ENCODE measurements at regions not wholly inside any gene's neighbourhood (a gene's known extent, or its start where the extent isn't known, plus 50 kb on each side); places are given as distances from the start of the nearest gene placed in this dataset.

- no peak overlapping the region for H3K4me3 ChIP-seq
- no peaks in the 10 kb centered on the region for H3K9me3 ChIP-seq (ENCODE audit: control insufficient read depth in 4 of 4, insufficient read depth in 3 of 4, low read length in 3 of 4)
- DNase-seq (no peak), ATAC-seq (ENCODE audit: insufficient read depth, low FRiP score) (no peak)
- no peak overlapping the region for H3K27ac ChIP-seq (ENCODE audit: low read depth in 1 of 2, low read length in 1 of 2)
- peaks cover 0 to 3% (median 3%) of the 10 kb centered on the region in 5 donors for H3K4me1 ChIP-seq (ENCODE audit: control insufficient read depth in 5 of 5, insufficient read depth in 5 of 5, low read length in 5 of 5)
- H3K36me3 ChIP-seq (ENCODE audit: control insufficient read depth in 4 of 4, insufficient read depth in 4 of 4, low read length in 4 of 4) = no peaks in the 10 kb centered on the region
- 89 to 92% methylated on average over 3 of the region's 3 CpGs for WGBS, 2 donors
- no peak overlapping the region for H3K9ac ChIP-seq (ENCODE audit: insufficient read depth in 1 of 2, low read length in 2 of 2)
- no peak for TF ChIP-seq CTCF (IDR thresholded peaks at IDR 0.05; ENCODE audit: control extremely low read depth, extremely low read depth)
- H3K27me3 ChIP-seq (ENCODE audit: control insufficient read depth in 3 of 3, insufficient read depth in 3 of 3, low read length in 2 of 3) = no peaks in the 10 kb centered on the region
Measured at GRCh38 chr2:157184161-157184895, 73.2 kb upstream of the GALNT5 start.

GRCh38 chr2:157185476-157186227, 71.9 kb upstream of the GALNT5 start:
- Histone ChIP-seq H3K27ac (ENCODE audit: low read depth in 1 of 2, low read length in 1 of 2) (no peak overlapping the region), H3K4me3 (no peak overlapping the region), H3K27me3 (ENCODE audit: control insufficient read depth in 3 of 3, insufficient read depth in 3 of 3, low read length in 2 of 3) (no peaks in the 10 kb centered on the region), H3K4me1 (ENCODE audit: control insufficient read depth in 5 of 5, insufficient read depth in 5 of 5, low read length in 5 of 5) (peaks cover 0 to 3% (median 3%) of the 10 kb centered on the region in 5 donors), H3K36me3 (ENCODE audit: control insufficient read depth in 4 of 4, insufficient read depth in 4 of 4, low read length in 4 of 4) (no peaks in the 10 kb centered on the region), H3K9ac (ENCODE audit: insufficient read depth in 1 of 2, low read length in 2 of 2) (no peak overlapping the region), H3K9me3 (ENCODE audit: control insufficient read depth in 4 of 4, insufficient read depth in 3 of 4, low read length in 3 of 4) (no peaks in the 10 kb centered on the region)
- ATAC-seq (ENCODE audit: insufficient read depth, low FRiP score) (no peak), DNase-seq (no peak)
- WGBS, 2 donors = 88 to 92% methylated on average over 4 of the region's 4 CpGs
- TF ChIP-seq CTCF (IDR thresholded peaks at IDR 0.05; ENCODE audit: control extremely low read depth, extremely low read depth) = no peak

- Histone ChIP-seq H3K9me3 (ENCODE audit: control insufficient read depth in 4 of 4, insufficient read depth in 3 of 4, low read length in 3 of 4) (no peaks in the 10 kb centered on the region), H3K9ac (ENCODE audit: insufficient read depth in 1 of 2, low read length in 2 of 2) (no peak overlapping the region), H3K4me3 (no peak overlapping the region), H3K27me3 (ENCODE audit: control insufficient read depth in 3 of 3, insufficient read depth in 3 of 3, low read length in 2 of 3) (no peaks in the 10 kb centered on the region), H3K4me1 (ENCODE audit: control insufficient read depth in 5 of 5, insufficient read depth in 5 of 5, low read length in 5 of 5) (no peaks in the 10 kb centered on the region), H3K27ac (ENCODE audit: low read depth in 1 of 2, low read length in 1 of 2) (no peak overlapping the region), H3K36me3 (ENCODE audit: control insufficient read depth in 4 of 4, insufficient read depth in 4 of 4, low read length in 4 of 4) (no peaks in the 10 kb centered on the region)
- 78% methylated on average over 4 of the region's 4 CpGs for WGBS, 2 donors
- TF ChIP-seq CTCF (IDR thresholded peaks at IDR 0.05; ENCODE audit: control extremely low read depth, extremely low read depth) = no peak
- no peak for ATAC-seq (ENCODE audit: insufficient read depth, low FRiP score)
- no peak for DNase-seq
Measured at GRCh38 chr2:157190151-157190550, 67.4 kb upstream of the GALNT5 start.

Data from lung (tissue), 11 donors.